ENCODE measurements at regions not wholly inside any gene's neighbourhood (a gene's known extent, or its start where the extent isn't known, plus 50 kb on each side); places are given as distances from the start of the nearest gene placed in this dataset.

DNA sequence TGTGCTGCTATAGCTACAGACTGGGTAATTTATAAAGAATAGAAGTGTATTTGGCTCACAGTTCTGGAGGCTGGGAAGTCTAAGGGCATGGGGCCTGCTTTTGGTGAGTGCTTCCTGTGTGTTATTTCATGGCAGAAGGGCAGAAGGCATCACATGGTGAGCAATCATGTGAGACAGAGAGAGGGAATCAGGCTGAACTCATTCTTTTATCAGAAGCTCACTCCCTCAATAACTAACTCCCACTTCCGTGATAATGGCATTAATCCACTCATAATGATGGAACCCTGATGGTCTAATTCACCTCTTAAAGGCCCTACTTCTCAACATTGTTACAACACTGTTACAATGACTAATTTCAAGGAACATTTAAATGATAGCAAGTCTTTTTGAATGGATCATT, 129.4 kb downstream of the FAT4 start:
- DNase-seq = no peak

DNA sequence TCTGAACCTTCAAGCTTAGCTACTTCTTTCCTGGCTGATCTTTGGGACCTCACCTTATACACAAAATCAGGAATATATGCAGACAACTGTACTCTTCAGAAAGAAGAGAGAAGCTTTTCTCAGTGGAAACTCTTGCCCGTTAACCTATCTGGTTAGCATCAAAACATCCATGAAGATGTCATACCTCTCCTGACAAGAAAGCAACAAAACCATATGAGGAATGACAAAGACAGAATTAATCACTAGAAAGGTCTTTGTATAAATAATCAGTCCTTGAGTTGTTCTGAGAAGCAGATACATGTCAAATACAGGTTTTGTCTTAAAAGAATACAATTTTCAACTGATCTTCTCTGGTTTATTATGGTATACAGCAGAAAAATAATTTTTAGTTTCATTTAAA, 130.8 kb downstream of the FAT4 start:
- DNase-seq = no peak

DNA sequence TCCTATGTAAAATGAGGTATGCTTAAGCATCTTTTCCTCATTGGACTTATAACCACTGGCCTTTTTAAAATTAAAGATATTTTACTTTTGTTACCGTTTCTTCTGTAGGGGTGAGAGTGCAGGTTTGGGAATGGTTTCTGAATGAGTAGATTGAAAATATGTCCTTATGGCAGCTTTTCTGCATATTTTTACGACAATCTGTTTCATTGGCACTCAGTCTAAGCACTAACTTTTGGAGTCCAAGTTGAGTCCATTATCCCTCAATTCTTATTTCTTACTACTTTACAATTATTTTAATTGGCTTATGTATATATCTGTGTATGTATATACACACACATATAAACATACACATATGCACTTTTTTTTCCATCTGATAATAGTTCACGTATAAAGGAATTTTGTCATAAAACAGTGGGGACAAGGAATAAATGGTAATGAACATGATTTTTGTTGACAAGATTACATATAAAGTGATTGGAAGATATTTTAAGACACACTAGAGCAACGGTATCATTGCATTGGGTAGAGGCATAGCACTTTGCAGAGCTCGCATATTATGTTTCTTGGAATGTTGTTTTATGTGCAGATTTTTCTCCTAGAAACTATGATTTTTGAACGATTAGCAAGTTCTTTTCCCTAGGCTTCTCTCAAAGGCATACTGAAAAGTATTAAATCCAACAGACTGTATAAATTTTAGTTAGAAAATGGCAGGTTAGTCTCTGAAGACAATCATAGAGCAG, 133.0 kb downstream of the FAT4 start:
- DNase-seq = no peak

DNA sequence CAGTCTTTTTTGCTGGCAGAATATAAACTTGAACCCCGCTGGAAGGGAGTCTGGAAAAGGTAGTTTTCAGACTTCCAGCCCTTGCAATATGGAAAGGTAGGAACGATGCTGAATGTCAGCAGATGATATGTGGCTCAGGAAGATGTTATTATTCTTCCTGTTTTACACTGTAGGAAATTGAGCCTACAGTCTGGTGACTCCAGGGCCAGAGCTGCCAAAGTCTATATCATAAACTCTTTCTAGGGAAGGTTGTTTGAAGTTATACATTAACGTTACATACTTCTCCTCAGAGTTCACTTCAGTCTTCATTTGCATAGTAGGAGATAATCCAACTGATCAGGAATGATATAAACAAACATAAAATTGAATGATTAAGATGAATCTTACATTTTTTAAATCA, 141.3 kb downstream of the FAT4 start:
- DNase-seq = no peak

DNA sequence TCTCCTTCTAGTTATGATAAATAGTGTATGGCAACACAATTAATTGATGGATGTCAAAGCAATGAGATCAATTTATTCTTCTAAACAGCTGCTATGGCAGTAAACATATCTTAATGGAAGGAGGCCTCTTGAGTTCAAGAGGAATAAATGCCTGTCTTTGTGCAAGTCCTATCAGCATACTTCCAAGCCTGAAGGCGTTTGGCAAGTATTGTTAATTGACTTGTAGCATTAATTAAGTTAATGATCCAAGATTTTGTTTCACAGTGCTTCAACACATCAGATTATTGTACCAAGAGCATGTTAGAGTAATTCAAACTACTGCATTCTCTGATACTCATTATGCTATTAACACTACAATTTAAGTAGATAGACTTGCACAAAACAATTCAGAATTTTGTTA, 144.8 kb downstream of the FAT4 start:
- no peak for DNase-seq

DNA sequence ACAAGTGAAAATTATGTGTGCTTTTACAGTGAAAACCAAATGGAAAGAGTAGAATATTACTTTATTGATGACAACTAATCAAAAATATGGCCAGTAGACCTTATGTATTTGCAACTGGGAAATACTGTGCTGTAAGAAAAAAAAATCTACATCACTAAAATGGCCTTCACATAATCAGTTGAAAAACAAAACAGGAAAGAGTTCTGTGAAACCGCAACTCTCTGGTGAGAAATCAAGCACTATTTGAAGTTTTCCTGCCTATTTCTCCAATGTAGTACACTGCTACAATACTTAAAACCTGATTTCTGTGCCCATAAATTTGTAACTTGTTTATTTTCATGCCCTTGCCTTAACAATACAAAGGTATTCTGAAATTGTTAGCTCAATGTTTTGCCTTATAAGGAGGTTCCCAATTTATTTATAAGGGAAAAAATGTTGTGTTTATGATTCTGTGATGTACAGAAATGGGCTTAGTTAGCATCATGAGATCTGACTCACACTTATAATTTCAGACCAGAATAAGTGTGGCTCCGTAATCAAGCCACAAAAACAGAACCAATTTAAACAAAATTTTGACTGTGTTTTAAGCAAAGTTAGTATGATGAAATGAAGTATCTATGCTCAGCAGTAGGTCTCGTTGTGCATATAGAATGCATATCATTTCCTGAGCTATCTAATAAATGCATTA, 147.1 kb downstream of the FAT4 start:
- no peak for DNase-seq

DNA sequence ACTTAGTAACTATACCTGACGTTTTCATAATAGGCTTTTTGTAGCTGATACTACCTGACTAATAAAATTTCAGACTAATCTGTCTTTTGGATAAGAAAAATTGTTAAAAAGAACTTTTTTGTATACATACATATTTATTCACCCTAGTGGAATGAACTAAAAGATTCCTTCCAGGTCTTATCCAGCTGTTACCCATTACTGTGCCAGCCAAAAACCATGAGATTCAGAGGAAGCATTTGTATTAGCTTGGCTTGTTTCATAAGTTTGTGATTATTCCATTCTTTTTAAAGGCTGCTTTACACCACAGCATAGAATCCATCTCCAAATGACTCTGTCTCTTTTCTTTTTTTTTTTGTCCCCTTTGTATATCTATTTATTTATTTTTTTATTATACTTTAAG, 149.4 kb downstream of the FAT4 start:
- DNase-seq = no peak

DNA sequence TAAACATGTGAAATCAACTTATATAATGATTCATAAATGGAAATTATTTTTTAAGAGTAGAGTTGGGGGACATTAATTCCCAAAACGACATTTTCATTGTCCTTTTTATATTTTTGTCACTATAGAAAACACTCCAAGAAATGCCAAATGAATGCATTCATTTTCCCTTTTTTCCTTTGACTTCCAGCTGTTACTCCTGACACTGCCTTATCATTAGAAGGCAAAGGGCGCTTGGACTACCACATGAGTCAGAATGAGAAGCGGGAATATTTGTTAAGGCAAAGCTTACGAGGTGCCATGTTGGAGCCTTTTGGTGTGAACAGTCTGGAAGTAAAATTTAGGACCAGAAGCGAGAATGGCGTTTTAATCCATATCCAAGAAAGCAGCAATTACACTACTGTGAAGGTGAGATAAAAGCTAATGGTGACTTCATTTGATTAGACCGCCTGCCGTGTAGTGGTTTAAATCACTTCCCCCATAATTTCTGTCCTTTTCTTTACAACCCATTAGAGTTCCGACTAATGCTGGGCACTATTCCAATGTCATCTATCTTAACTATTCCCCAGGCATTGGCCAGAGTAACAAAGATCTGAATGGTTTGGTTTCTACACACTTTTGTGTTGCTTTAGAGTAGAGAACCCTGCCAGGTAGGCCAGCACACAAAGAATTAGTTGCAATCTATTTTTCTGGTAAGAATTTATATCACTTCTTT, 166.7 kb downstream of the FAT4 start:
- no peak for DNase-seq

DNA sequence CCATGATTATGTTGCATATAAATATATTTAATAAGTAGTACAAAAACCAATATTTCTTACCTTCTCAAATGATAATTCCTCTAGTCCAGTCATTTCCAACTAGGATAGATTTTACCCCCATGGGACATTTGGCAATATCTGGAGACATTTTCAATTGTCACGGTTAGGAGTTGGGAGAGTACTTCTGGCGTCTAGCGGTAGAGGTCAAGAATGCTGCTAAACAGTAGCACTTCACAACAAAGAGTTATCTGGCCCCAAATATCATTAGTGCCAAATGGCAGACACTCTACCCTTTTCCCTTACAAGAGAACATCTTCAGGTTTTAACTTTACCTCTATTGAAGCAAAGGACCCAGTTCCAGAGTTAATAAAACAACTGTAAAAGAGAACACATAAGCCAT, 168.1 kb downstream of the FAT4 start:
- no peak for DNase-seq

DNA sequence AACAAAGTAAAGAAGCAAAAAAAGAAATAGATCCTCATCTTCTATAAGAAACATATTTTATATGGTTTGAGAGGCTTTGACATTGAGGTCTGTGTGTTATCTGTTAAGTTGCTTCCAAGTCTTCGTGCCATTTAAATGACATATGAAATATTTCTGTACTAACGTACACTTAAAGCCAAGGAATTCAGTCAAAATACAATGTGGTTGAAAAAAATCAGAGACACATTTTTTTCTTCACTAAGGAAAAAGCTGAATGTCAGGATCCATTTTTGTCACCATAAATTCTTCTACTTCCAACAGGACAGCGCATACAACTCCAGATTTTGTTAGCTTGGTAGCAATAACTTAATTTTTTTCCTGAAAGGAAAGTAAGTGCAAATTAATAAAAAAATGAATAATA, 168.5 kb downstream of the FAT4 start:
- DNase-seq = no peak

DNA sequence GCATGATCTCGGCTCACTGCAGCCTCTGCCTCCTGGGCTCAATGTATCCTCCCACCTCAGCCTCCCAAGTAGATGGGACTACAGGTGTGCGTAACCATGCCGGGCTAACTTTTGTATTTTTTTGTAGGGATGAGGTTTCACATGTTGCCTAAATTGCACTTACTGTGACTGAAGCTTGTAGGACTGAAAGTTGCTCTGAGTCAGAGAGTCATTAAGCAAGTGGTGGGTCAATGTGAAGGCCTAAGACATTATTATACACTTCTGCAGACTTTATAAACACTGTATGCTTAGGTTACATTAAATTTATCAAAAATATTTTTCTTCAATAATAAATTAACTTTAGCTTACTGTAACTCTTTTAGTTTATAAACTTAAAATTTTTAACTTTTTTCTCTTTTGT, 170.2 kb downstream of the FAT4 start:
- DNase-seq = no peak

DNA sequence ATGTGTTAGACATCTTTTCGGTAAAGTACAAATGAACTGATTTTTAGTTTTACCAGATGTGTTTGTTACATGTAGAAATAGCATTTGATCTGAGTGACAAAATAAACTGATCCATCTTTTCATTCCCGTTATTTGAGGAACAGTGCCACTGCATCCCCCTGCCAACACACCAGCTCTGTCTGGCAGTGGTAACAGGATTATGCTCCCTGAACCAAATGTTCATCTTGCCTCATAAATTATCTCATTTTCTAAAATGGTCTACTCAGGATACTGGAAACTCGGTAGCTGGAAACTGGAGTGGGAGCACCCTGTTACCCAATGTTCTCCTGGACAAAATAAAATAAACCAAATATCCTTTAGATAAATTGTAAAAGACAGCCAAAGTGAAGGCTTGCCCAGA, 171.6 kb downstream of the FAT4 start:
- DNase-seq = no peak

DNA sequence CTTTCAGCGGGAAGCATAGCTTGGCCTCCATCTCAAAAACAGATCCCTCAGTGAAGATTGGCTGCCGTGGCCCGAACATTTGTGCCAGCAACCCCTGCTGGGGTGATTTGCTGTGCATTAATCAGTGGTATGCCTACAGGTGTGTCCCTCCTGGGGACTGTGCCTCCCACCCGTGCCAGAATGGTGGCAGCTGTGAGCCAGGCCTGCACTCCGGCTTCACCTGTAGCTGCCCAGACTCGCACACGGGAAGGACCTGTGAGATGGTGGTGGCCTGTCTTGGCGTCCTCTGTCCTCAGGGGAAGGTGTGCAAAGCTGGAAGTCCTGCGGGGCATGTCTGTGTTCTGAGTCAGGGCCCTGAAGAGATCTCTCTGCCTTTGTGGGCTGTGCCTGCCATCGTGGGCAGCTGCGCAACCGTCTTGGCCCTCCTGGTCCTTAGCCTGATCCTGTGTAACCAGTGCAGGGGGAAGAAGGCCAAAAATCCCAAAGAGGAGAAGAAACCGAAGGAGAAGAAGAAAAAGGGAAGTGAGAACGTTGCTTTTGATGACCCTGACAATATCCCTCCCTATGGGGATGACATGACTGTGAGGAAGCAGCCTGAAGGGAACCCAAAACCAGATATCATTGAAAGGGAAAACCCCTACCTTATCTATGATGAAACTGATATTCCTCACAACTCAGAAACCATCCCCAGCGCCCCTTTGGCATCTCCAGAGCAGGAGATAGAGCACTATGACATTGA, 175.4 kb downstream of the FAT4 start:
- DNase-seq = no peak

DNA sequence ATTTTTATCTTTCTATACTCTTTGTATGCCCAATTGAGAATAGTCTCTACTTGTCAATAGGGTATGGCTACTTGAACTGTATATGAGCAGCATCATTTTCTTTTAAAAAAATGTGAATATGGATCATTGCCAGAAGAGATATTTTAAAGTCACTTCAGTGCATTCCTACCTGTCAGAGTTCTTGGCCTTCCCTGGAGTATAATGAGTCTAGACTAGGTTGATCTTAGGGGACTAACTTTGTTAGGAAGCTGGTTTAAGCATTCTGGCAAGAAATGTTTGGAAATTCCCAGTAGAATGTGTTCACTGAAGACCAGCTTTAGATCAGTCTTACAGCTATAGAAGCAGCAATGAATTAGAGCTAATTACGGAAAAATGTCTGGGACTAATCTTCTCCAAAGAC, 178.2 kb downstream of the FAT4 start:
- no peak for DNase-seq

DNA sequence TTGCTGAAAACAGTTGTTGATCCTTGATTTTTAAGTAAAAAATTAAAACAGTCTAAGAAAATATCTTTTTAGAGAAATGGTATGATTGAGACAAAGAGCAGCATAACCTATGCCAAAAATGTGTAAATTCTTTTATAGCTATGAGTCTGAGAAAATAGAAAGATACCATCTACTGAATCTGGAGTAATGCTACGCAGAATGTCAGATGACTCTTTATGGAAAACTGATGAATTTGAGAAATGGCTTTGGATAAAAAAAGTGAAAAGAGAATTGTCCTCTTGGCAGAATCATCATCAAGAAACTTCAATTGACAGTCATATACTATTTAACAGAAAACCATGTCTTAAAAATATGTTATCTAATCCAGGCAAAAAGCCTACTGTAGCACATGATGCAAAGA, 183.1 kb downstream of the FAT4 start:
- DNase-seq = no peak

DNA sequence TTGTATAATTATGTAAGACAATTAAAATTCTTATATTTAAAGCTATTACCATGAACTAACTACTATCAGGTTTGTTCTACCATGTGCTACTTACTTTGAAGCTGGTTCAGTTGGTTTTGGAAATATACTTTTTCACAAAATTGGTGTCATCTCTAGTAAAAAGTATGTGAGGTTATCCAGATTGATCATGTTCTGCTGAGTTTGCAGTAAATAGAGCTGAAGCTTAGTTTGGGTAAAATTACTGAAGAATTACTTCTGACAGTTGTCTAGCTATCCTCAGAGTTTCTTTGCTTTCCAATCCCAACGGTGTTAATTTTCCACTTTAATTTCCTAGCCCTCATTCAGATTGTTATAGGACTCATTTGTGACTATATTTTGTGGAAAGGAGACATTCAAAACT, 184.2 kb downstream of the FAT4 start:
- no peak for DNase-seq

DNA sequence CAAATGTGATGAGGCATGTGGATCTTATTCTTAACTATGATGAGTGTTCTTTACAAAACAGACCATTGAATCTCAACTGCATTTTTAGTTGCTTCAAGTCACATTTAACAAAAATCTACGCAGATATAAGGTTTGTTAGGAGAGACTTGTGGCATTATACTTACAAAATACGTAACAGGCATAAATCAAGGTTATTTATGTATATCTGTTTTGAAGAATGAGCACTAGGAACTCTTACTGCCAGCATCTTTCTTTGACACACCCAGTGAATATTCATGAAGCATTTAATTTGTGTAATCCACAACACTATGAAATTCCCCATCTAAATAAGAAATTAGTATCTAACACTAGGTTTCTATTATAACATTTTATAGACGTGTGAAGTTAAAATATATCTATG, 186.3 kb downstream of the FAT4 start:
- no peak for DNase-seq

DNA sequence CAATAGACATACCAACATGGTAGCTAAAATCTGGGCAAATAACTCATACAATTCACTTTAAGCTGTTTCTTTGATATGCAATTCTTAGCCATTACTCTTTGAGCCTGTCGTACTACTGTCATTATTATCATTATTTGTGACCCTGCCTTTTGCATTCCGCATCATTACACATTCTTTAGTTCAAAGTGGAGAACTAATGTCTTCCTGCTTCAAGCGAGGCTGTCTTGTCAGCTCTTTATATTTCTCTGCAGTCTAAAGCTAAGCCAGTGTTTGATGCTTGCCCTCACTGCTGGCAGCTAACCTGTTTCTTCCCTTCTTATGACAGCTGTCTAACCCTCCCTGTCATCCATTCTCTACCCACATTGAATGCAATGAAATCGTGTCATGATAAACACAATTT, 186.8 kb downstream of the FAT4 start:
- DNase-seq = no peak

DNA sequence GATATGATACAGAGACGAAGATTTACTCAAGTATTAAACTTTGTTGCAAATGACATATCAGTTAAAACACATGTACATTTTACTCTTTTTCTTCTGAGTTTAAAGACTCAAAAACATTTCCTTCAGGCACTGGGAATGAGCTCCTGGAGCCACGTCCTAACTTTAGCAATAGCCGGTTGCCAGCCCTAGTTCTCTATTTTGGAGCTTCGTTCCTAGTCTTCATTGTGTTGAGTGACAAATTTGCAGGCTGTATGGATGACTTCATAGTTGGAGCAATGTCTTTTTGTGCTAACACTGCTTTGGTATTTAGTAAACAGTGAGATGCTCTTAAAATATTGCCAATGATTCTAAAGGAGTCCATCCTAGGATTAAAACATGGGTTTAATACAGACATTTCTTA, 190.9 kb downstream of the FAT4 start:
- no peak for DNase-seq

DNA sequence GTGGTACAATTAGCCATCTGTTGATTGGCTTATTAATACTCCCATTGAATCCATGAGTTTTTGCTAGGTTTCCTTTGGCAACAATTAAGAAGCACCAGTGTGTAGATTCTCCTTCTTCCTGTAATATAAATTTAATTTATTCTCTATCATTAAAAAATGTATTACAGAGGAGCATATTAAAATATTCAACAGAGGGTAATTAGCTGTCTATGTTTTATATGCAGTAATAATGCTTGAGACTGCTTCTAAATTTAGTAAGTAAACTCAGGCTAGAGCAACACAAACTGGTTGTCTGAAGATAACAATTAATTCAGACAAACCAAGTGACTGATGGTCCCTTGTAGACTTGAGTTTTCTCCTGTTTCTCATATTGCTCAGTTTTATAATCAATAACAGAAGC, 192.4 kb downstream of the FAT4 start:
- DNase-seq = no peak

DNA sequence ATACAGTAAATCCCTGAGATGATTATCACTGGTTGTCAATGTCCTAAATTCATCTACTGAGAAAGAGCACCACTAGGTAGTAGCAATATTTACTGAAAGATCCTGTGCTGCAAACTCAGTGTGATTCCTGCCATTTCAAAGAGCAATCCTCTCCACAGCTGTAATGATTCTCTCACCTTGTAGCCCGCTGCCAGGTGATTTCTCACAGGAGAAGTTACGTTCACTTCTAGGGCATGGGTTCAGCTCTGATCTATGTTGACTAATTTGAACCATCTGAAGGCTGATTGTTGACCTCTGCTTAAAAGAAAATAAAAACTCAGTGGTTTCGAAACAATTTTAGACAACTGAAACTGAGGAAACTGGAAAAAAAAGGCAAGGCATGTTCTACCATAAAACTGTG, 197.0 kb downstream of the FAT4 start:
- no peak for DNase-seq

DNA sequence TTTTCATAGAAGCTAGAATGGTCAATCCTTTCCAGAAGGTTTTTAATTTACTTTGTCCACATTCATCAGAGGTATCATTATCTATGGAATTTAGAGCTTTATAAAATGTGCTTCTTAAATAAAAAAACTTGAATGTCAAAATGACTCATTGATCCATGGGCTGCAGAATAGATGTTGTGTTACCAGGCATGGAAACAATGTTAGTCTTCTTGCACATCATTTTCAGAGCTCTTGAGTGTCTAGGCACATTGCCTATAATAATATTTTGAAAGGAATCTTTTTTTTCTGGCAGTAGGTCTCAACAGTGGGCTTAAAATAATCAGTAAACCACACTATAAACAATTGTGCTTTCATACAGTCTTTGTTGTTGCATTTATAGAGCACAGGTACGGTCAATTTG, 200.3 kb downstream of the FAT4 start:
- no peak for DNase-seq

DNA sequence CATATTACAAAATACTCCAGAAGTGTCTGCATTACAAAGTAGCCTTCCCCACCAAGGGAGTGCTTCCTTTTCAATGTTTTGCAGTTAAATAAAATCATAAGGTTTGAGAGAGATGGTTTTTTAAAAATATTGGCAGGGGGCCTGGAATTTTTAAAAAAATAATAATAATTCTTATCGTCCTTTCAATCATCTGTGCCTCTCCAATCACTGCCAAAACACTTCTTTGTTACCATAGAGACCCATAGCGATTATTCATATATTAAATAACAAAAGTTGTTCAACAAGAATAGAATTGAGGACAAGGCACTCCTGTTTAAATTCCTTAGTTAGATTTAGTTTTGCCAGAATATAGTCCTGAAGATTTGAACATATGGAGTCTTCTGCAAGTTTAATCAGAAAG, 203.1 kb downstream of the FAT4 start:
- no peak for DNase-seq

DNA sequence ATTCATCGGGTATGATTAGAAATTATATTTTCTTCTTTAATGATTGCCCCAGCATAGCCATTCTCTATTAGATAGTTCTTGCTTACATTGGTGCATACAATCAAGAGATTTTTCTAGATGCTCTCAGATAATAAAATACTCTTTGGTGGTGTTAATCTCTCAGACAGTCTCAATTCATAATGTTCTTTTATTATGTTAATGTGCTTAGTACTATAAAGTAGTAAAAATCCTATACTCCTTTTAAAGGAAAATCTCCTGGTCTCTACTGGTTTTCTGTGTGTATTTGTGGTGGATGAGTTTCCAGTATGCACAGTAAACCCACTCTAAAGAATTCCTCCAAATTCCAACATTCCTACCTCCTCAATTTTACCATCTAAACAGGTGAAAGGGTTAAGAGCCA, 203.5 kb downstream of the FAT4 start:
- no peak for DNase-seq

Measured in NCI-H1048 (cell line).